Spinal cord (tissue), 9 donors: ENCODE measurements at regions not wholly inside any gene's neighbourhood (a gene's known extent, or its start where the extent isn't known, plus 50 kb on each side); places are given as distances from the start of the nearest gene placed in this dataset.

Source experiments
- DNase-seq, 6 donors: peaks; one replicate each; pipeline versions ENCODE4 v3.0.0 to v3.0.0-alpha.2; 2013 to 2015; ENCODE audit warnings: low spot score in 6 of 6, low read depth in 4 of 6
- H3K27ac ChIP-seq: one replicate; pipeline ENCODE4 v1.5.1; 2013; ENCODE audit warnings: low read depth, low read length, control low read depth
- H3K27me3 ChIP-seq: one replicate; pipeline ENCODE4 v1.6.1; 2013; ENCODE audit warnings: low read length; ENCODE audit not compliant: control insufficient read depth, insufficient read depth
- H3K36me3 ChIP-seq: one replicate; pipeline ENCODE4 v1.6.1; 2013; ENCODE audit warnings: low read length; ENCODE audit not compliant: control insufficient read depth, insufficient read depth
- H3K4me1 ChIP-seq: one replicate; pipeline ENCODE4 v1.6.1; 2013; ENCODE audit warnings: low read length; ENCODE audit not compliant: control insufficient read depth, insufficient read depth
- H3K4me3 ChIP-seq: one replicate; pipeline ENCODE4 v1.5.1; 2013; ENCODE audit warnings: low read depth, low read length, control low read depth
- H3K9me3 ChIP-seq: one replicate; pipeline ENCODE4 v1.6.1; 2013; ENCODE audit warnings: low read length; ENCODE audit not compliant: control insufficient read depth, insufficient read depth
- WGBS: methylation state at CpG from one replicate; pipeline ENCODE4 v1.1.5; 2013; ENCODE audit warnings: missing lambda C conversion rate; ENCODE audit not compliant: insufficient coverage; 5-methylcytosine and 5-hydroxymethylcytosine counted together
- donor health status: healthy.

- H3K27ac ChIP-seq = no peak overlapping the region
Observed at GRCh38 chr3:80141557-80141956, 373.8 kb upstream of the ROBO1 start.

GRCh38 chr3:80116281-80116680, 348.5 kb upstream of the ROBO1 start:
- DNase-seq = peak in 3 of 6 donors; percentile 2 to 80 (median 62)
- no peaks in the 10 kb centered on the region for H3K36me3 ChIP-seq
- no peaks in the 10 kb centered on the region for H3K27me3 ChIP-seq
- no peak overlapping the region for H3K27ac ChIP-seq
- H3K4me3 ChIP-seq = no peak overlapping the region
- 86% methylated on average over 1 of the region's 3 CpGs for WGBS
- H3K9me3 ChIP-seq = no peaks in the 10 kb centered on the region
- H3K4me1 ChIP-seq = no peaks in the 10 kb centered on the region

More at GRCh38 chr3:80141557-80141956, 373.8 kb upstream of the ROBO1 start:
- H3K4me3 ChIP-seq = no peak overlapping the region
- no peak for DNase-seq
- no peaks in the 10 kb centered on the region for H3K36me3 ChIP-seq
- no CpG with 5 or more reads among the region's 2 CpGs for WGBS
- no peaks in the 10 kb centered on the region for H3K4me1 ChIP-seq
- H3K27me3 ChIP-seq = no peaks in the 10 kb centered on the region
- no peaks in the 10 kb centered on the region for H3K9me3 ChIP-seq

GRCh38 chr3:80114694-80115093, 346.9 kb upstream of the ROBO1 start:
- no CpG with 5 or more reads among the region's 1 CpG for WGBS
- H3K27ac ChIP-seq = no peak overlapping the region
- H3K36me3 ChIP-seq = no peaks in the 10 kb centered on the region
- H3K9me3 ChIP-seq = no peaks in the 10 kb centered on the region
- no peaks in the 10 kb centered on the region for H3K4me1 ChIP-seq
- no peaks in the 10 kb centered on the region for H3K27me3 ChIP-seq
- no peak for DNase-seq
- no peak overlapping the region for H3K4me3 ChIP-seq

GRCh38 chr3:80113331-80113730, 345.5 kb upstream of the ROBO1 start:
- Histone ChIP-seq H3K27ac (no peak overlapping the region), H3K4me3 (no peak overlapping the region), H3K27me3 (no peaks in the 10 kb centered on the region), H3K9me3 (no peaks in the 10 kb centered on the region), H3K4me1 (no peaks in the 10 kb centered on the region), H3K36me3 (no peaks in the 10 kb centered on the region)
- DNase-seq = no peak
- WGBS = 80% methylated on average over 1 of the region's 1 CpG

GRCh38 chr3:80099559-80100066, 331.8 kb upstream of the ROBO1 start:
- H3K27ac ChIP-seq = no peak overlapping the region
- WGBS = no CpG with 5 or more reads among the region's 1 CpG
- no peaks in the 10 kb centered on the region for H3K27me3 ChIP-seq
- H3K36me3 ChIP-seq = no peaks in the 10 kb centered on the region
- no peaks in the 10 kb centered on the region for H3K9me3 ChIP-seq
- no peak overlapping the region for H3K4me3 ChIP-seq
- no peak for DNase-seq
- H3K4me1 ChIP-seq = no peaks in the 10 kb centered on the region

GRCh38 chr3:80097674-80098073, 329.9 kb upstream of the ROBO1 start:
- H3K36me3 ChIP-seq = no peaks in the 10 kb centered on the region
- H3K4me3 ChIP-seq = no peak overlapping the region
- DNase-seq = no peak
- WGBS = no CpG with 5 or more reads among the region's 2 CpGs
- no peak overlapping the region for H3K27ac ChIP-seq
- no peaks in the 10 kb centered on the region for H3K27me3 ChIP-seq
- no peaks in the 10 kb centered on the region for H3K9me3 ChIP-seq
- H3K4me1 ChIP-seq = no peaks in the 10 kb centered on the region

- Histone ChIP-seq H3K4me1 (no peaks in the 10 kb centered on the region), H3K36me3 (no peaks in the 10 kb centered on the region), H3K4me3 (no peak overlapping the region), H3K27ac (no peak overlapping the region), H3K27me3 (no peaks in the 10 kb centered on the region), H3K9me3 (no peaks in the 10 kb centered on the region)
- DNase-seq = no peak
- no CpG with 5 or more reads among the region's 2 CpGs for WGBS
Observed at GRCh38 chr3:80096909-80097308, 329.1 kb upstream of the ROBO1 start.

GRCh38 chr3:80094589-80094988, 326.8 kb upstream of the ROBO1 start:
- no CpG with 5 or more reads among the region's 1 CpG for WGBS
- H3K27me3 ChIP-seq = no peaks in the 10 kb centered on the region
- H3K36me3 ChIP-seq = no peaks in the 10 kb centered on the region
- DNase-seq = no peak
- no peaks in the 10 kb centered on the region for H3K9me3 ChIP-seq
- no peaks in the 10 kb centered on the region for H3K4me1 ChIP-seq
- no peak overlapping the region for H3K27ac ChIP-seq
- H3K4me3 ChIP-seq = no peak overlapping the region

- H3K4me1 ChIP-seq = no peaks in the 10 kb centered on the region
- DNase-seq = no peak
- no CpG with 5 or more reads among the region's 1 CpG for WGBS
- no peak overlapping the region for H3K4me3 ChIP-seq
- H3K9me3 ChIP-seq = peaks cover 2% of the 10 kb centered on the region
- H3K27me3 ChIP-seq = no peaks in the 10 kb centered on the region
- H3K27ac ChIP-seq = no peak overlapping the region
- H3K36me3 ChIP-seq = no peaks in the 10 kb centered on the region
Observed at GRCh38 chr3:80087767-80088166, 320.0 kb upstream of the ROBO1 start.

- Histone ChIP-seq H3K4me3 (no peak overlapping the region), H3K9me3 (peaks cover 2% of the 10 kb centered on the region), H3K36me3 (no peaks in the 10 kb centered on the region), H3K27ac (no peak overlapping the region), H3K27me3 (no peaks in the 10 kb centered on the region), H3K4me1 (no peaks in the 10 kb centered on the region)
- no peak for DNase-seq
Observed at GRCh38 chr3:80086426-80086825, 318.6 kb upstream of the ROBO1 start.
